Kidney (tissue), 13 donors: ENCODE measurements at regions not wholly inside any gene's neighbourhood (a gene's known extent, or its start where the extent isn't known, plus 50 kb on each side); places are given as distances from the start of the nearest gene placed in this dataset.
"Not testable (repeated sequence)": the region's sequence is repeated elsewhere in the genome, so short reads cannot be mapped to it uniquely, and the experiment has no call there.

Experiments used
- DNase-seq, 5 donors: peaks; one replicate each; pipeline ENCODE4 v3.0.0-alpha.2; 2013 to 2020
- FAIRE-seq: peaks from 2 replicates; lab custom pipeline; 2012; peaks lifted over from hg19 to GRCh38; lab: Jason Lieb, UNC
- H3K27ac ChIP-seq, 2 donors: one replicate each; pipeline ENCODE4 v1.7.0; 2013; ENCODE audit warnings: low read depth in 2 of 2, low read length in 2 of 2, inconsistent platforms in 1 of 2
- H3K27me3 ChIP-seq: one replicate; pipeline ENCODE4 v1.7.1; 2013; ENCODE audit warnings: low read length, inconsistent platforms; ENCODE audit not compliant: control insufficient read depth, insufficient read depth
- H3K36me3 ChIP-seq, 3 donors: one replicate each; pipeline versions ENCODE4 v1.7.0 to v1.7.1; 2013; ENCODE audit warnings: low read length in 3 of 3, control low read depth in 1 of 3, inconsistent platforms in 1 of 3; ENCODE audit not compliant: insufficient read depth in 3 of 3, control insufficient read depth in 2 of 3
- H3K4me1 ChIP-seq, 3 donors: one replicate each; pipeline versions ENCODE4 v1.7.0 to v1.7.1; 2013; ENCODE audit warnings: low read length in 3 of 3, inconsistent platforms in 1 of 3, low read depth in 1 of 3; ENCODE audit not compliant: control insufficient read depth in 2 of 3, insufficient read depth in 2 of 3
- H3K4me3 ChIP-seq, 3 donors: one replicate each; pipeline versions ENCODE4 v1.7.0 to v1.8.1; 2013; ENCODE audit warnings: low read length in 3 of 3, control low read depth in 1 of 3, inconsistent platforms in 1 of 3
- H3K9ac ChIP-seq, 3 donors: one replicate each; pipeline versions ENCODE4 v1.7.0 to v1.7.1; 2013; ENCODE audit warnings: low read length in 3 of 3, control low read depth in 1 of 3, inconsistent platforms in 1 of 3
- H3K9me3 ChIP-seq, 3 donors: one replicate each; pipeline versions ENCODE4 v1.7.0 to v1.7.1; 2013; ENCODE audit warnings: low read length in 3 of 3, control low read depth in 1 of 3, inconsistent platforms in 1 of 3; ENCODE audit not compliant: control insufficient read depth in 2 of 3, insufficient read depth in 1 of 3
- CTCF ChIP-seq: IDR thresholded peaks from 3 replicates; pipeline ENCODE4 v1.5.1; 2012; ENCODE audit warnings: mild to moderate bottlenecking, moderate library complexity, borderline replicate concordance; ENCODE audit not compliant: insufficient read depth; ENCODE audit errors: extremely low read depth
- intact Hi-C: fragments of 100-400 bp; cut with DNase I; formaldehyde crosslinking; loops from one replicate; pipeline ENCODE4 v1.11.1; 2022
- donor health status: control.
- donor health status: control.
- donor health status: control.
- donor health status: control.
- donor health status: control.
- donor health status: DM: yes; HTN: yes; CAD: no.
- donor health status: Normal renal cell carcinoma (clear cell type).

GRCh38 chr15:79572691-79573404 is 140.7 kb downstream of the MINAR1 start:
- peaks cover 0 to 2% (median 1%) of the 10 kb centered on the region in 3 donors for H3K9me3 ChIP-seq
- H3K27me3 ChIP-seq, result no peaks in the 10 kb centered on the region
- no peak for FAIRE-seq
- H3K4me1 ChIP-seq, result no peaks in the 10 kb centered on the region
- intact Hi-C loops, result no loop called here
- H3K36me3 ChIP-seq, result no peaks in the 10 kb centered on the region
- TF ChIP-seq CTCF, result no peak
- no peak overlapping the region for H3K4me3 ChIP-seq
- no peak overlapping the region for H3K9ac ChIP-seq
- no peak overlapping the region for H3K27ac ChIP-seq
- no peak for DNase-seq

- H3K36me3 ChIP-seq, H3K27me3 ChIP-seq, FAIRE-seq, DNase-seq, H3K4me3 ChIP-seq, H3K27ac ChIP-seq, intact Hi-C loops, H3K9me3 ChIP-seq, H3K9ac ChIP-seq, H3K4me1 ChIP-seq: not testable (repeated sequence)
Measured at GRCh38 chr15:79574431-79575273, 142.5 kb downstream of the MINAR1 start.

GRCh38 chr15:79582650-79583049 is 150.5 kb downstream of the MINAR1 start:
- FAIRE-seq (no peak), DNase-seq (no peak)
- H3K27me3 ChIP-seq, result no peaks in the 10 kb centered on the region
- no peak overlapping the region for H3K27ac ChIP-seq
- H3K4me3 ChIP-seq, result no peak overlapping the region
- no peaks in the 10 kb centered on the region for H3K9me3 ChIP-seq
- intact Hi-C loops, result no loop called here
- no peak overlapping the region for H3K9ac ChIP-seq
- TF ChIP-seq CTCF, result no peak
- H3K4me1 ChIP-seq, result no peaks in the 10 kb centered on the region
- no peaks in the 10 kb centered on the region for H3K36me3 ChIP-seq

- H3K9me3 ChIP-seq, result no peaks in the 10 kb centered on the region
- H3K9ac ChIP-seq, result no peak overlapping the region
- no peaks in the 10 kb centered on the region for H3K27me3 ChIP-seq
- no peak for TF ChIP-seq CTCF
- intact Hi-C loops, result no loop called here
- FAIRE-seq (no peak), DNase-seq (no peak)
- no peaks in the 10 kb centered on the region for H3K36me3 ChIP-seq
- H3K4me1 ChIP-seq, result no peaks in the 10 kb centered on the region
- no peak overlapping the region for H3K4me3 ChIP-seq
- no peak overlapping the region for H3K27ac ChIP-seq
Measured at GRCh38 chr15:79592126-79592525, 160.0 kb downstream of the MINAR1 start.
